ENCODE measurements at regions not wholly inside any gene's neighbourhood (a gene's known extent, or its start where the extent isn't known, plus 50 kb on each side); places are given as distances from the start of the nearest gene placed in this dataset.

DNA sequence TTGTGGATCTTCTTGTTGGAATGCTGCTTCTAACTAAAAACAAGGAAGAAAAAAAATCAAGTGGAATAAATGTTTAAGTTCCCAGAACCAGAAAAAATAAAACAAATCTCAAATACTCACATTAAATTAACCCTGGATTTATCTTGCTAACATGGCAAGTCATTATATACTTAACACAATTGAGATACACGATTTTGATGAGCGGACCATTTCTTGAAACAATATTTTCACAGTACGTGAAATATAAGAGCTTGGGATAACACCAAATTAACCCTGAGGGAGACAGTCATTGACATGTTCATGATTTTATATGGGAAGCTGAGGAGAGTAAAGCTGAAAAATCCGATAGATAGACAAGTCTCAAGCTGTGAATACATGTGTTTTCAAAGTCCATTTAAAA is 128.6 kb downstream of the PTCSC3 start:
- DNase-seq (ENCODE audit: low read depth), result no peak
- TF ChIP-seq, protein P1, sequence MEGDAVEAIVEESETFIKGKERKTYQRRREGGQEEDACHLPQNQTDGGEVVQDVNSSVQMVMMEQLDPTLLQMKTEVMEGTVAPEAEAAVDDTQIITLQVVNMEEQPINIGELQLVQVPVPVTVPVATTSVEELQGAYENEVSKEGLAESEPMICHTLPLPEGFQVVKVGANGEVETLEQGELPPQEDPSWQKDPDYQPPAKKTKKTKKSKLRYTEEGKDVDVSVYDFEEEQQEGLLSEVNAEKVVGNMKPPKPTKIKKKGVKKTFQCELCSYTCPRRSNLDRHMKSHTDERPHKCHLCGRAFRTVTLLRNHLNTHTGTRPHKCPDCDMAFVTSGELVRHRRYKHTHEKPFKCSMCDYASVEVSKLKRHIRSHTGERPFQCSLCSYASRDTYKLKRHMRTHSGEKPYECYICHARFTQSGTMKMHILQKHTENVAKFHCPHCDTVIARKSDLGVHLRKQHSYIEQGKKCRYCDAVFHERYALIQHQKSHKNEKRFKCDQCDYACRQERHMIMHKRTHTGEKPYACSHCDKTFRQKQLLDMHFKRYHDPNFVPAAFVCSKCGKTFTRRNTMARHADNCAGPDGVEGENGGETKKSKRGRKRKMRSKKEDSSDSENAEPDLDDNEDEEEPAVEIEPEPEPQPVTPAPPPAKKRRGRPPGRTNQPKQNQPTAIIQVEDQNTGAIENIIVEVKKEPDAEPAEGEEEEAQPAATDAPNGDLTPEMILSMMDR (IDR thresholded peaks at IDR 0.05; ENCODE audit: insufficient read depth, low read depth, low read length, missing control alignments), result no peak
- H3K4me3 ChIP-seq (ENCODE audit: low read length), result no peak overlapping the region

DNA sequence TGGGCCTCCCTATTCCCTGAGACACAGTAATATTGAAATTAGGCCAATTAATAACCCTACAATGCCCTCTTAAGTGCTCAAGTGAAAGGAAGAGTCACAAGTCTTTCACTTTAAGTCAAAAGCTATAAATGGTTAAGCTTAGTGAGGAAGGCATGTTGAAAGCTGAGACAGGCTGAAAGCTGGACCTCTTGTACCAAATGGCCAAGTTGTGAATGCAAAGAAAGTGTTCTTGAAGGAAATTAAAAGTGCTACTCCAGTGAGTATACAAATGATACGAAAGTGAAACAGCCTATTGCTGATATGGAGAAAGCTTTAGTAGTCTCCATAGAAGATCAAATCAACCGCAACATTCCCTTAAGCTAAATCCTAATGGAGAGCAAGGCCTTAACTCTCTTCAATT is 140.8 kb downstream of the PTCSC3 start:
- TF ChIP-seq, protein P1 (IDR thresholded peaks at IDR 0.05; ENCODE audit: insufficient read depth, low read depth, low read length, missing control alignments), result no peak
- no peak overlapping the region for H3K4me3 ChIP-seq (ENCODE audit: low read length)
- no peak for DNase-seq (ENCODE audit: low read depth)

DNA sequence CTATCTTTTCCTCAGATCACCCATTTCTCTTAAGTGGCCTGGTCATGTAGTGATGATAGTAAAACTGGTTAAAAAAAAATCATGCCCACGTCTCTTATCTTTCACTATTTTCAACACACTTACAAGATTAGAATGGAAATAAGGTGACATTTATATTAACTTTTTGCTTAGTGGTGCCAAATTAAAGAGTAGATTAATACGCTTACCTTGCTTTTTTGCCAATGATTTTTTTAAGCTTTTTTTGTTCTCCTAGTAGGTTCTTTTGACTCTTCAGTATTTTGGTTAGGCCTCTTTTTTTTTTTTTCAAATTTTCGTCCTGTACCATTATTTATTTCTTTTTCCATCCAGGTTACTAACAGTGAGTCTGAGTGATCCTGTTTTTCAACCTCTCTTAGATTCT is 147.9 kb downstream of the PTCSC3 start:
- H3K4me3 ChIP-seq (ENCODE audit: low read length), result no peak overlapping the region
- TF ChIP-seq, protein P1 (IDR thresholded peaks at IDR 0.05; ENCODE audit: insufficient read depth, low read depth, low read length, missing control alignments), result no peak
- DNase-seq (ENCODE audit: low read depth), result no peak

DNA sequence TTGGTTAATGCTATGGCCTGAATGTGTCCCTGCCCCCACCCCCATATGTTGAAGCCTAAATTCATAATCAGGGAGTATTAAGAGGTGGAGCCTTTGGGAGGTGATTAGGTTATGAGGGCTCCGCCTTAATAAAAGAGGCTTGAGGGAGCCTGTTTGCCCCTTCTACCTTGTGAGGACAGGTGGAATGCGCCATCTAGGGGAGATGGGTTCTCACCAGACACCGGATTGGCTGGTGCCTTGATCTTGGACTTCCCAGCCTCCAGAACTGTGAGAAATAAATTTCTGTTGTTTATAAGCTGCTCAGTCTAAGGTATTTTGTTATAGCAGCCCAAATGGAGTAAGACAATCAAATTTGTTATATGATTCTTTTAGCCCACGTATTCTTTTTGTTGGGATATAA is 148.3 kb downstream of the PTCSC3 start:
- DNase-seq (ENCODE audit: low read depth), result no peak

DNA sequence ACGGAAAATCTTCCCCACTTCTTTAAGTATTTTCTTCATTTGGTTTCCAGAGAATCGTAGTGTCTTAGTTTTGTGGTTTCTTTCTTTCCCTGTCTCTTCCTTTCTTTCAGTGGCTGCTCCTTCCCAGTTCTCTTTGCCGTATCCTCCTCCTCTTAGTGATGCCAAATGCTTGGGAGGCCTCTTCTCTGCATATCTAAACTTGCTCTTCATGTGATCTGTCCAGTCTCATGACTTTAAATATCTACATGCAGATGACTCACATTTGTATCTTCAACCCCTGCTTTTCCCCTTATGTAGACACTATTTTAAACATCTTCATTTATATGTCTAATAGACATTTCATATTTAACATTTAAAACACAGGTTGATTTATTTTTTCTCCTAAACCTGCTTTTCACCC is 149.2 kb downstream of the PTCSC3 start:
- DNase-seq (ENCODE audit: low read depth), result peak; percentile 13
- TF ChIP-seq, protein P1 (IDR thresholded peaks at IDR 0.05; ENCODE audit: insufficient read depth, low read depth, low read length, missing control alignments), result no peak
- H3K4me3 ChIP-seq (ENCODE audit: low read length), result no peak overlapping the region

More for the DNA sequence above, 148.3 kb downstream of the PTCSC3 start:
- no peak overlapping the region for H3K4me3 ChIP-seq (ENCODE audit: low read length)
- TF ChIP-seq, protein P1 (IDR thresholded peaks at IDR 0.05; ENCODE audit: insufficient read depth, low read depth, low read length, missing control alignments), result no peak

DNA sequence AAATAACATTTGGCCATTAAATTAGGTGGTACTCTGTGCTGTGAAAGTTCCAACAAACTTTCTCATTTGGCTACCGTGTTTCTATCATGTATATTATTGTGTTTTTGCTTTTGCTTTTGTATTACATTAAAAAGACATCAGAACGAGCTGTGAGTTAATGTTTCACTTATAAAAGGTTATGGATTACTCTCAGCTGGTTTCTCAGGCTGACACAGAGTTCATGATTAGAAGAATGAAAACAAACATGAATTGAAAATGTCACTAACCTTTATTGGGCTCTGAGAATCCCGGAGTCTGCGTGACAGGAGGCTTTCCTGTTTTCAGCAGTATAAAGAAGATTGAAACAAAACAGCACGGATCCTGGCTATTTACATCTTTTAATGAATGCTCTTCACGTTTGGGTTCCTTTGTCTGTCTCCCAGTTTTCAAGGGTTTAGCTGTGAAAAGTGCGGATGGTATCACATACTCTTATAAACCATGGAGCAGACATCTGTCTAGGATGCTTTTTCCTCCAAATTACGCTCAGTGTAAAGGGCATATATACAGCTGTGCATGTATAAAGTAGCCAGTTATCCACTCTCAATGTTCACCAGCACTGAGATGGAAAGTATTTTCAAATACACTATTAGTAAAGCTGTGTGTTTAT is 153.6 kb downstream of the PTCSC3 start:
- TF ChIP-seq, protein P1 (IDR thresholded peaks at IDR 0.05; ENCODE audit: insufficient read depth, low read depth, low read length, missing control alignments), result no peak
- DNase-seq (ENCODE audit: low read depth), result no peak
- H3K4me3 ChIP-seq (ENCODE audit: low read length), result no peak overlapping the region

Data from epithelial cell of esophagus (primary cell).